WERI-Rb-1 (cell line): ENCODE measurements at regions not wholly inside any gene's neighbourhood (a gene's known extent, or its start where the extent isn't known, plus 50 kb on each side); places are given as distances from the start of the nearest gene placed in this dataset.

Experiments
- DNase-seq: peaks from one replicate; pipeline ENCODE4 v3.0.0-alpha.2; 2020
- H3K27ac ChIP-seq: fragments of 250-450 bp; sonication (Bioruptor Pico); 2 replicates; pipeline ENCODE4 v1.5.1; 2020; ENCODE audit warnings: mild to moderate bottlenecking, moderate library complexity
- H3K27me3 ChIP-seq: fragments of 250-450 bp; sonication (Bioruptor Pico); 2 replicates; pipeline ENCODE4 v1.5.1; 2021; ENCODE audit warnings: mild to moderate bottlenecking, low read depth, moderate library complexity; ENCODE audit not compliant: insufficient read depth, severe bottlenecking
- H3K36me3 ChIP-seq: fragments of 250-450 bp; sonication (Bioruptor Pico); 2 replicates; pipeline ENCODE4 v1.5.1; 2020; ENCODE audit warnings: mild to moderate bottlenecking, moderate library complexity
- H3K4me3 ChIP-seq: 2 replicates; pipeline ENCODE4 v1.5.1; 2011; ENCODE audit warnings: low read depth, mild to moderate bottlenecking, control low read depth, low read length
- H3K9me3 ChIP-seq: fragments of 250-450 bp; sonication (Bioruptor Pico); 2 replicates; pipeline ENCODE4 v1.5.1; 2021; ENCODE audit warnings: mild to moderate bottlenecking, moderate library complexity; ENCODE audit not compliant: severe bottlenecking
- CTCF ChIP-seq: IDR thresholded peaks from 2 replicates; pipeline ENCODE4 v1.5.1; 2011; ENCODE audit warnings: low read depth, mild to moderate bottlenecking, control low read depth, inconsistent platforms, low read length

DNA sequence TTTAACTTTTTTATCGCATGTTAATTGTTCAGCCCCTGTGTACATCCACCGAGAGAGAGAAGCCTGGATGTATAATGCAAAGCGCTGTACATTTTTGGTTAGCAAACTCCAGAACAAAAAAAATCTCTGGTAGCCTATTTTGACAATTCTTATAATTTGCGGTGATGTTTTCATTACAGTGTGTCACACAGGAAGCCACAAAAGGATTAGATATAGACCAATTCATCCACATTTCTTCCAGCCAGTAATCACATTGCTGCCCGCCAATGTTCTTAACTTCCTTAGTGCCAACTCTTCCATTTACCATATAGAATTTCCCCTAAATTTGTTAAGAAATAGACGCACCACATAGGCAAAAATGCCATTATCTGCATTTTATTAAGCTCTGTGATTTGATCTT, 435.6 kb downstream of the EFNA5 start:
- TF ChIP-seq CTCF, result no peak
- no peaks in the 10 kb centered on the region for H3K27me3 ChIP-seq
- no peaks in the 10 kb centered on the region for H3K9me3 ChIP-seq
- H3K4me3 ChIP-seq, result no peak overlapping the region
- DNase-seq, result no peak
- H3K27ac ChIP-seq, result no peak overlapping the region
- no peaks in the 10 kb centered on the region for H3K36me3 ChIP-seq

DNA sequence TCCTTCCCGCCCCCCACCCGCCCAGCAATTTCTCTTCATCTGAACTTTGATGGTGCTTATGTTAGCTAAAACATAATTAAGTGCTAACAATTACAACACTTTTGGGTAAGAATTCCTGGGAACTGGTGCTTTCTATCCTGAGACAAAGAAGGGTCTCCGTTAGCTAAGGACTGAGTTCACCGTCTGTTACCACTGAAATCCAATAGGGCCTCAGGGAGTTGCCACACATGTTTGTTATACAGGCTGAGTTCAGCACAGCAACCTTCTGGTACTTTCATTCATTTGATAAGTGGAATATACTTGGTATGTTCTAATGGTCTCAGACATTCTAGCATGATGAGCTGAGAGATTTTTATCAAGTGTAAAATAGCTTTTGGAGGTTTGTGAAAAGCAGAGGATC, 437.9 kb downstream of the EFNA5 start:
- no peak for TF ChIP-seq CTCF
- H3K27me3 ChIP-seq, result no peaks in the 10 kb centered on the region
- DNase-seq, result no peak
- no peak overlapping the region for H3K4me3 ChIP-seq
- H3K36me3 ChIP-seq, result no peaks in the 10 kb centered on the region
- no peak overlapping the region for H3K27ac ChIP-seq
- H3K9me3 ChIP-seq, result no peaks in the 10 kb centered on the region

- no peaks in the 10 kb centered on the region for H3K36me3 ChIP-seq
- TF ChIP-seq CTCF, result no peak
- H3K4me3 ChIP-seq, result no peak overlapping the region
- H3K27me3 ChIP-seq, result no peaks in the 10 kb centered on the region
- H3K9me3 ChIP-seq, result no peaks in the 10 kb centered on the region
- no peak overlapping the region for H3K27ac ChIP-seq
- DNase-seq, result no peak
These were observed 438.4 kb downstream of the EFNA5 start for GRCh38 chr5:107232293-107232692.

GRCh38 chr5:107231191-107231590, 439.5 kb downstream of the EFNA5 start:
- DNase-seq, result no peak
- no peak overlapping the region for H3K27ac ChIP-seq
- H3K36me3 ChIP-seq, result no peaks in the 10 kb centered on the region
- TF ChIP-seq CTCF, result no peak
- H3K27me3 ChIP-seq, result no peaks in the 10 kb centered on the region
- H3K9me3 ChIP-seq, result no peaks in the 10 kb centered on the region
- H3K4me3 ChIP-seq, result no peak overlapping the region

DNA sequence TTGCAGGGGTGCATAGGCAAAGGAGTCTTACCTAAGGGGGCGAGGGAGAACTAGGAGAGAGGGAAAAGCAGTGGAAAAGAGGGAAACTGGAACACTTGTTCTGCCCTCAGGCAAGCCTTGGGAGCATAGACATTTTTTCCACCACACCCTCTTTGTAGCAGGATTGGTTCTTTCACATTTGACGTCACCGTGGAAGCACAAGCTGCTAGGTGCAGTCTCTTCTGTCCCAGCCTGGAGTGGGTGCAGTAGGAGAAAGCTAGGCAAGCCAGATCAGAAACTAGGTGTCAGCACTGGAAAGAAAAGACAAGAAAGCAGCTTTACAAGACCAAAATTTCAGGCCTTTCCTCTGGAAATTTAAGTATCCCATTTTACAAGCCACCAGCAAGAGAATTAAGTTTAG, 440.4 kb downstream of the EFNA5 start:
- no peak for TF ChIP-seq CTCF
- Histone ChIP-seq H3K4me3 (no peak overlapping the region), H3K27ac (no peak overlapping the region), H3K36me3 (no peaks in the 10 kb centered on the region), H3K9me3 (no peaks in the 10 kb centered on the region), H3K27me3 (no peaks in the 10 kb centered on the region)
- no peak for DNase-seq

- no peaks in the 10 kb centered on the region for H3K9me3 ChIP-seq
- no peak for TF ChIP-seq CTCF
These were observed 442.5 kb downstream of the EFNA5 start for GRCh38 chr5:107228226-107228625.

More at GRCh38 chr5:107228226-107228625, 442.5 kb downstream of the EFNA5 start:
- Histone ChIP-seq H3K27me3 (no peaks in the 10 kb centered on the region), H3K27ac (no peak overlapping the region), H3K36me3 (no peaks in the 10 kb centered on the region), H3K4me3 (no peak overlapping the region)
- no peak for DNase-seq
